GM19468 (cell line): ENCODE measurements at regions not wholly inside any gene's neighbourhood (a gene's known extent, or its start where the extent isn't known, plus 50 kb on each side); places are given as distances from the start of the nearest gene placed in this dataset.

ENCODE experiments used
- ATAC-seq: cut with Tn5 transposase; IDR thresholded peaks from one replicate; pipeline ENCODE4 v1.9.1; 2021; ENCODE audit warnings: mild to moderate bottlenecking, moderate library complexity, moderate number of reproducible peaks; ENCODE audit not compliant: unreplicated experiment; ENCODE audit errors: extremely low read depth

GRCh38 chr10:36516281-36516680, 609.1 kb upstream of the ANKRD30A start:
- ATAC-seq: no peak

- no peak for ATAC-seq
Measured at GRCh38 chr10:36515319-36515718, 610.1 kb upstream of the ANKRD30A start.

- ATAC-seq: no peak
Measured at GRCh38 chr10:36507715-36508114, 617.7 kb upstream of the ANKRD30A start.

- no peak for ATAC-seq
Measured at GRCh38 chr10:36506697-36507496, 618.5 kb upstream of the ANKRD30A start.

GRCh38 chr10:36506261-36506660, 619.1 kb upstream of the ANKRD30A start:
- ATAC-seq: no peak

- ATAC-seq: no peak
Measured at GRCh38 chr10:36504758-36505157, 620.6 kb upstream of the ANKRD30A start.

GRCh38 chr10:36500266-36500665, 625.1 kb upstream of the ANKRD30A start:
- ATAC-seq: no peak

- ATAC-seq: no peak
Measured at GRCh38 chr10:36499693-36500092, 625.7 kb upstream of the ANKRD30A start.

- ATAC-seq: no peak
Measured at GRCh38 chr10:36496758-36497157, 628.6 kb upstream of the ANKRD30A start.

- ATAC-seq: no peak
Measured at GRCh38 chr10:36494371-36494770, 631.0 kb upstream of the ANKRD30A start.

- no peak for ATAC-seq
Measured at GRCh38 chr10:36493516-36493880, 631.9 kb upstream of the ANKRD30A start.

GRCh38 chr10:36492590-36493515, 632.5 kb upstream of the ANKRD30A start:
- no peak for ATAC-seq

GRCh38 chr10:36491926-36492325, 633.5 kb upstream of the ANKRD30A start:
- ATAC-seq: no peak

GRCh38 chr10:36489611-36490228, 635.7 kb upstream of the ANKRD30A start:
- no peak for ATAC-seq

GRCh38 chr10:36489181-36489580, 636.2 kb upstream of the ANKRD30A start:
- no peak for ATAC-seq

- no peak for ATAC-seq
Measured at GRCh38 chr10:36488579-36488978, 636.8 kb upstream of the ANKRD30A start.

- no peak for ATAC-seq
Measured at GRCh38 chr10:36479073-36479472, 646.3 kb upstream of the ANKRD30A start.

GRCh38 chr10:36476399-36476798, 649.0 kb upstream of the ANKRD30A start:
- ATAC-seq: no peak

GRCh38 chr10:36475746-36476145, 649.7 kb upstream of the ANKRD30A start:
- ATAC-seq: no peak

GRCh38 chr10:36474456-36474855, 650.9 kb upstream of the ANKRD30A start:
- no peak for ATAC-seq

GRCh38 chr10:36473122-36473521, 652.3 kb upstream of the ANKRD30A start:
- no peak for ATAC-seq
